Right lobe of liver (tissue), 6 donors: ENCODE measurements at regions not wholly inside any gene's neighbourhood (a gene's known extent, or its start where the extent isn't known, plus 50 kb on each side); places are given as distances from the start of the nearest gene placed in this dataset.

Source experiments
- ATAC-seq, 4 donors: fragments of 200-7000 bp; cut with Tn5 transposase; one replicate each; pipeline ENCODE4 v1.9.1; 2020; ENCODE audit warnings: mild to moderate bottlenecking in 4 of 4, moderate library complexity in 4 of 4
- DNase-seq, 3 donors: peaks; one replicate each; pipeline ENCODE4 v3.0.0-alpha.2; 2020
- H3K27ac ChIP-seq, 3 donors: fragments of 200-600 bp; one replicate each; pipeline ENCODE4 v1.8.0; 2022
- H3K27me3 ChIP-seq, 2 donors: fragments of 200-600 bp; one replicate each; pipeline ENCODE4 v1.8.0; 2022
- H3K36me3 ChIP-seq, 4 donors: fragments of 200-600 bp; sonication (generic) in 1 of 4; one replicate each; pipeline versions ENCODE4 v1.5.1 to v1.8.0; 2017 to 2022; ENCODE audit warnings: control low read depth in 1 of 4
- H3K4me1 ChIP-seq, 4 donors: fragments of 200-600 bp; sonication (generic) in 1 of 4; one replicate each; pipeline versions ENCODE4 v1.5.1 to v1.8.0; 2017 to 2022; ENCODE audit warnings: control low read depth in 1 of 4
- H3K4me3 ChIP-seq, 3 donors: fragments of 200-600 bp; one replicate each; pipeline ENCODE4 v1.8.0; 2022
- H3K9me3 ChIP-seq, 4 donors: fragments of 200-600 bp; sonication (generic) in 1 of 4; one replicate each; pipeline versions ENCODE4 v1.5.1 to v1.8.0; 2017 to 2022; ENCODE audit warnings: control low read depth in 1 of 4
- CTCF ChIP-seq, 4 donors: fragments of 200-600 bp in 3 of 4; fragments of 450-650 bp in 1 of 4; IDR thresholded peaks; one replicate each; pipeline versions ENCODE4 v1.5.1 to v1.8.0; 2016 to 2022; ENCODE audit warnings: antibody characterized with exemption in 4 of 4, mild to moderate bottlenecking in 2 of 4
- POLR2A ChIP-seq: fragments of 450-650 bp; IDR thresholded peaks from one replicate; pipeline ENCODE4 v1.6.1; 2017; ENCODE audit warnings: antibody characterized with exemption, mild to moderate bottlenecking
- WGBS: methylation state at CpG from one replicate; pipeline ENCODE4 v1.1.6; 2018; ENCODE audit warnings: low coverage, low lambda C conversion rate; ENCODE audit not compliant: insufficient coverage; ENCODE audit errors: missing lambda C conversion rate; 5-methylcytosine and 5-hydroxymethylcytosine counted together
- intact Hi-C, 2 donors: fragments of 100-400 bp; cut with DNase I; formaldehyde crosslinking; loops; one replicate each; pipeline versions ENCODE4 v1.11.2 to v1.14.1; 2022
- donor health status: DM: no; HTN: yes; CAD: no.
- donor health status: DM: no; HTN: no; CAD: no.
- donor health status: DM: no; HTN: no; CAD: no.
- donor health status: DM: no; HTN: yes; CAD: no.
- donor health status: DM: no; HTN: yes; CAD: no.

GRCh38 chr5:30781643-30782042 lies 411.8 kb upstream of the CDH6 start:
- intact Hi-C loops: no loop called here
- H3K36me3 ChIP-seq: no peaks in the 10 kb centered on the region
- no peaks in the 10 kb centered on the region for H3K9me3 ChIP-seq
- no peaks in the 10 kb centered on the region for H3K27me3 ChIP-seq
- no peaks in the 10 kb centered on the region for H3K4me1 ChIP-seq
- TF ChIP-seq CTCF (IDR thresholded peaks at IDR 0.05): no peak
- no peak for TF ChIP-seq POLR2A
- no peak overlapping the region for H3K27ac ChIP-seq
- ATAC-seq (no peak), DNase-seq (no peak)
- 58% methylated on average over 2 of the region's 2 CpGs for WGBS
- H3K4me3 ChIP-seq: no peak overlapping the region

DNA sequence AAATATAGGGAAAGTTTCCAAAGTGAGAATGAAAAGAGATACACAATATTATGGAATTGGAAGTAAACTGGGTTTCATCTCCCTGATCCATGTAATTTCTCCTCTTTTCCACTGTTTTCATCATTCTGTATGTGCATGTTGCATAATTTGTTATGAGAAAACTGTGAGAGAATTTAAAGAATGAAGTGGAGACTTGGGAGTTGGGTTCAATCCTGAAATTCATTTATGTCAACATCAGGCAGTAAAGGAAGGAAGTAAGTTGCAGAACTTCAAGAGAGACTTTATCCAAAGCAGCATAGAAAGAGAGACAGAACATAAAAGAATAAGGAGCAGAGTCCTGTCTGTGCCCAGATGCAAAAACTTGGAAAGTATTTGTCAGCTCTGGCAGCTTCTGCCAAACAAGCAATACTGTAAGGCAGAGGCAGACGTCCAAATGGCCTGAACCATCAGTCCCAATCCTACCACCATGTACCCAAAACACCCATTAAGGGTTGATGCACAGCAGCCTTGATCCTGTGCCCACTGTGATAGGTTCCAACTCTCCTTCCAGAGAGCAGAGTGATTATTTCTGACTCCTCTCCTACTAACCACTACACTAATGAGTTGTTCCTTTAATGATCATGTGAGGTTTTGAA lies 425.3 kb upstream of the CDH6 start:
- 0% methylated on average over 1 of the region's 1 CpG for WGBS
- intact Hi-C loops: no loop called here
- ATAC-seq (no peak), DNase-seq (no peak)
- no peak overlapping the region for H3K4me3 ChIP-seq
- TF ChIP-seq POLR2A: no peak
- no peak for TF ChIP-seq CTCF (IDR thresholded peaks at IDR 0.05)
- H3K36me3 ChIP-seq: no peaks in the 10 kb centered on the region
- H3K27ac ChIP-seq: no peak overlapping the region
- H3K9me3 ChIP-seq: no peaks in the 10 kb centered on the region
- H3K4me1 ChIP-seq: no peaks in the 10 kb centered on the region
- H3K27me3 ChIP-seq: peaks cover 3% of the 10 kb centered on the region in 2 donors

GRCh38 chr5:30765706-30766105 lies 427.8 kb upstream of the CDH6 start:
- no peaks in the 10 kb centered on the region for H3K36me3 ChIP-seq
- TF ChIP-seq CTCF (IDR thresholded peaks at IDR 0.05) (no peak), POLR2A (no peak)
- H3K27me3 ChIP-seq: peaks cover 0 to 3% of the 10 kb centered on the region in 2 donors
- ATAC-seq (no peak), DNase-seq (no peak)
- H3K9me3 ChIP-seq: no peaks in the 10 kb centered on the region
- WGBS: 39% methylated on average over 2 of the region's 2 CpGs
- H3K27ac ChIP-seq: no peak overlapping the region
- intact Hi-C loops: no loop called here
- H3K4me1 ChIP-seq: no peaks in the 10 kb centered on the region
- H3K4me3 ChIP-seq: no peak overlapping the region

- Histone ChIP-seq H3K36me3 (no peaks in the 10 kb centered on the region), H3K9me3 (no peaks in the 10 kb centered on the region), H3K27ac (no peak overlapping the region), H3K27me3 (peaks cover 0 to 3% of the 10 kb centered on the region in 2 donors), H3K4me3 (no peak overlapping the region), H3K4me1 (no peaks in the 10 kb centered on the region)
- ATAC-seq: no peak
- intact Hi-C loops: no loop called here
- WGBS: 36% methylated on average over 2 of the region's 2 CpGs
- TF ChIP-seq POLR2A (no peak), CTCF (IDR thresholded peaks at IDR 0.05) (no peak)
- no peak for DNase-seq
Observed at GRCh38 chr5:30765227-30765626, 428.3 kb upstream of the CDH6 start.

GRCh38 chr5:30764704-30765103 lies 428.8 kb upstream of the CDH6 start:
- no peak for ATAC-seq
- 29% methylated on average over 1 of the region's 1 CpG for WGBS
- intact Hi-C loops: no loop called here

More at GRCh38 chr5:30764704-30765103, 428.8 kb upstream of the CDH6 start:
- no peak for TF ChIP-seq POLR2A
- no peak for TF ChIP-seq CTCF (IDR thresholded peaks at IDR 0.05)
- no peaks in the 10 kb centered on the region for H3K4me1 ChIP-seq
- H3K36me3 ChIP-seq: no peaks in the 10 kb centered on the region
- DNase-seq: no peak
- H3K9me3 ChIP-seq: no peaks in the 10 kb centered on the region
- H3K27me3 ChIP-seq: peaks cover 0 to 3% of the 10 kb centered on the region in 2 donors
- no peak overlapping the region for H3K4me3 ChIP-seq
- H3K27ac ChIP-seq: no peak overlapping the region
